ENCODE measurements at regions not wholly inside any gene's neighbourhood (a gene's known extent, or its start where the extent isn't known, plus 50 kb on each side); places are given as distances from the start of the nearest gene placed in this dataset.

GRCh38 chr5:31131381-31131891, 62.0 kb upstream of the CDH6 start:
- no peak for TF ChIP-seq EZH2 (IDR thresholded peaks at IDR 0.05; ENCODE audit: low read length, missing control alignments)
- TF ChIP-seq, protein P1, sequence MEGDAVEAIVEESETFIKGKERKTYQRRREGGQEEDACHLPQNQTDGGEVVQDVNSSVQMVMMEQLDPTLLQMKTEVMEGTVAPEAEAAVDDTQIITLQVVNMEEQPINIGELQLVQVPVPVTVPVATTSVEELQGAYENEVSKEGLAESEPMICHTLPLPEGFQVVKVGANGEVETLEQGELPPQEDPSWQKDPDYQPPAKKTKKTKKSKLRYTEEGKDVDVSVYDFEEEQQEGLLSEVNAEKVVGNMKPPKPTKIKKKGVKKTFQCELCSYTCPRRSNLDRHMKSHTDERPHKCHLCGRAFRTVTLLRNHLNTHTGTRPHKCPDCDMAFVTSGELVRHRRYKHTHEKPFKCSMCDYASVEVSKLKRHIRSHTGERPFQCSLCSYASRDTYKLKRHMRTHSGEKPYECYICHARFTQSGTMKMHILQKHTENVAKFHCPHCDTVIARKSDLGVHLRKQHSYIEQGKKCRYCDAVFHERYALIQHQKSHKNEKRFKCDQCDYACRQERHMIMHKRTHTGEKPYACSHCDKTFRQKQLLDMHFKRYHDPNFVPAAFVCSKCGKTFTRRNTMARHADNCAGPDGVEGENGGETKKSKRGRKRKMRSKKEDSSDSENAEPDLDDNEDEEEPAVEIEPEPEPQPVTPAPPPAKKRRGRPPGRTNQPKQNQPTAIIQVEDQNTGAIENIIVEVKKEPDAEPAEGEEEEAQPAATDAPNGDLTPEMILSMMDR (conservative IDR thresholded peaks at IDR 0.05 in 1 of 2, IDR thresholded peaks at IDR 0.05 in 1 of 2; ENCODE audit: low read depth in 1 of 2, low read length in 2 of 2), result no peak
- peak in 1 of 2 donors; percentile 68 for DNase-seq (ENCODE audit: low read depth in 2 of 2)
- no peaks in the 10 kb centered on the region for H3K9me3 ChIP-seq (ENCODE audit: control insufficient read depth, insufficient read depth, low read depth, low read length)

DNA sequence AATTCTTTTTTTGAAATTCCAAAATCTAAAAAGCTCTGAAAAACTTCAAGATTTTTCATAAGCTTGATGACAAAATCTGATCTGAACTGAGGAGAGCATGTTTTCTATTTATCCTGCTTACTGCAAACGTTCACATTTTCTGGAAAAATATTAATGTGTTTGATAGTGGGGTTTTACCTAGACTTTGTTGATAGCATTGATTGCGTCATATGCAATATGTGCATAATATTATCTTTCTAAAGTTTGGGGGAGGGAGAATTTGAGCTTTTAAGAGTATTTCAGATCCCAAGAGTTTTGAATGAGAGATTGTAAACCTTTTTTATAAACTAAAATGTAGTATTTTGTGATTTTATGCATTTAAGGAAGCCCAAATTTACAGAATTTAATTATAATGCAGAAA, 62.8 kb upstream of the CDH6 start:
- DNase-seq (ENCODE audit: low read depth in 2 of 2), result no peak
- no peaks in the 10 kb centered on the region for H3K79me2 ChIP-seq (ENCODE audit: control insufficient read depth, insufficient read depth, low read length)
- TF ChIP-seq, protein P1 (conservative IDR thresholded peaks at IDR 0.05 in 1 of 2, IDR thresholded peaks at IDR 0.05 in 1 of 2; ENCODE audit: low read depth in 1 of 2, low read length in 2 of 2), result no peak
- TF ChIP-seq EZH2 (IDR thresholded peaks at IDR 0.05; ENCODE audit: low read length, missing control alignments), result no peak

More at GRCh38 chr5:31131381-31131891, 62.0 kb upstream of the CDH6 start:
- no peaks in the 10 kb centered on the region for H3K79me2 ChIP-seq (ENCODE audit: control insufficient read depth, insufficient read depth, low read length)
- H3K4me2 ChIP-seq (ENCODE audit: extremely low read depth, insufficient read depth, low read length), result no peak overlapping the region
- H3K9ac ChIP-seq (ENCODE audit: insufficient read depth, low read length), result no peak overlapping the region
- no peak overlapping the region for H3K4me3 ChIP-seq (replicated peaks in 1 of 4; ENCODE audit: control extremely low read depth in 1 of 4, insufficient read depth in 1 of 4, low read depth in 3 of 4, low read length in 4 of 4)
- no peak overlapping the region for H3K27ac ChIP-seq (ENCODE audit: insufficient read depth, low read length)
- H2AFZ ChIP-seq (ENCODE audit: low read length), result no peak overlapping the region
- H3K27me3 ChIP-seq (ENCODE audit: control insufficient read depth, insufficient read depth, low read length), result no peaks in the 10 kb centered on the region
- peaks cover 4% of the 10 kb centered on the region for H3K4me1 ChIP-seq (ENCODE audit: control insufficient read depth, extremely low read depth, insufficient read depth, low read length)
- H3K36me3 ChIP-seq (ENCODE audit: control insufficient read depth, insufficient read depth, low read length), result no peaks in the 10 kb centered on the region
- H4K20me1 ChIP-seq (ENCODE audit: control insufficient read depth, extremely low read depth, insufficient read depth, low read length), result no peaks in the 10 kb centered on the region

DNA sequence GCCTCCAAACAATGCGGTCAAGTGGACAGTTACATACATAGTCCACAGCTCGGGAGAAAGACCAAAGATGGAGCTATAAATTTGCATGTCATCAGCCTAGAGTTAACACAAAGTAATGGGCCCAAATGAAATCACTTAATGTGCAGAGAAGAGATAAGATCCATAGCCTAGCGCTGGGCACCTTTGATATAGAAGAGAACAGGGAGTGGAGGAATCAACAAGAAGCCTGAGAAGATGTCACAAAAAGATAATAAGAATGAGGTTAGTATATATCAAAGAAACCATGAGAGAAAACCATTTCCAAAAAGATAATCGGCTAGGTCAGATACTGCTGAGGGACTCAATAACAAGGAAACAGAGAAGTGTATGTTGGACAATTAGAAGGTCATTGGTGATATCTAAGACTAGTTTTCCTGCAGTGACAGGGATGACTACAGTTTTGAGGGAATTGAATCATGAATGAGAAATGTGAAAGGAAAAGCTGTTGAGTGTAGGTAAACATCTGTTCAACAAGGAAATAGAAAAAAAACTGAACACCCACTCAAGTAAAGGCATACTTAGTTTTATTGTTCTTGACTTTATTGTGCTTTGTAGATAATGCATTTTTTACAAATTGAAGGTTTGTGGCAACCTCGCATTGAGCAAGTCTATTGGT, 68.7 kb upstream of the CDH6 start:
- no peak overlapping the region for H3K4me3 ChIP-seq (replicated peaks in 1 of 4; ENCODE audit: control extremely low read depth in 1 of 4, insufficient read depth in 1 of 4, low read depth in 3 of 4, low read length in 4 of 4)
- H3K4me2 ChIP-seq (ENCODE audit: extremely low read depth, insufficient read depth, low read length), result no peak overlapping the region
- H4K20me1 ChIP-seq (ENCODE audit: control insufficient read depth, extremely low read depth, insufficient read depth, low read length), result no peaks in the 10 kb centered on the region
- DNase-seq (ENCODE audit: low read depth in 2 of 2), result no peak
- no peak overlapping the region for H3K27ac ChIP-seq (ENCODE audit: insufficient read depth, low read length)
- H3K79me2 ChIP-seq (ENCODE audit: control insufficient read depth, insufficient read depth, low read length), result no peaks in the 10 kb centered on the region
- H3K36me3 ChIP-seq (ENCODE audit: control insufficient read depth, insufficient read depth, low read length), result no peaks in the 10 kb centered on the region
- H3K9ac ChIP-seq (ENCODE audit: insufficient read depth, low read length), result no peak overlapping the region
- H3K27me3 ChIP-seq (ENCODE audit: control insufficient read depth, insufficient read depth, low read length), result no peaks in the 10 kb centered on the region
- no peaks in the 10 kb centered on the region for H3K9me3 ChIP-seq (ENCODE audit: control insufficient read depth, insufficient read depth, low read depth, low read length)
- no peak for TF ChIP-seq EZH2 (IDR thresholded peaks at IDR 0.05; ENCODE audit: low read length, missing control alignments)
- TF ChIP-seq, protein P1 (conservative IDR thresholded peaks at IDR 0.05 in 1 of 2, IDR thresholded peaks at IDR 0.05 in 1 of 2; ENCODE audit: low read depth in 1 of 2, low read length in 2 of 2), result no peak
- H2AFZ ChIP-seq (ENCODE audit: low read length), result no peak overlapping the region
- peaks cover 2% of the 10 kb centered on the region for H3K4me1 ChIP-seq (ENCODE audit: control insufficient read depth, extremely low read depth, insufficient read depth, low read length)

More for the DNA sequence above, 62.8 kb upstream of the CDH6 start:
- no peaks in the 10 kb centered on the region for H3K27me3 ChIP-seq (ENCODE audit: control insufficient read depth, insufficient read depth, low read length)
- no peaks in the 10 kb centered on the region for H3K36me3 ChIP-seq (ENCODE audit: control insufficient read depth, insufficient read depth, low read length)
- H3K9ac ChIP-seq (ENCODE audit: insufficient read depth, low read length), result no peak overlapping the region
- H3K27ac ChIP-seq (ENCODE audit: insufficient read depth, low read length), result no peak overlapping the region
- no peaks in the 10 kb centered on the region for H3K9me3 ChIP-seq (ENCODE audit: control insufficient read depth, insufficient read depth, low read depth, low read length)
- no peak overlapping the region for H3K4me3 ChIP-seq (replicated peaks in 1 of 4; ENCODE audit: control extremely low read depth in 1 of 4, insufficient read depth in 1 of 4, low read depth in 3 of 4, low read length in 4 of 4)
- no peak overlapping the region for H2AFZ ChIP-seq (ENCODE audit: low read length)
- no peak overlapping the region for H3K4me2 ChIP-seq (ENCODE audit: extremely low read depth, insufficient read depth, low read length)
- H4K20me1 ChIP-seq (ENCODE audit: control insufficient read depth, extremely low read depth, insufficient read depth, low read length), result no peaks in the 10 kb centered on the region
- peaks cover 4% of the 10 kb centered on the region for H3K4me1 ChIP-seq (ENCODE audit: control insufficient read depth, extremely low read depth, insufficient read depth, low read length)

All from fibroblast of lung (primary cell).